ENCODE measurements at regions not wholly inside any gene's neighbourhood (a gene's known extent, or its start where the extent isn't known, plus 50 kb on each side); places are given as distances from the start of the nearest gene placed in this dataset.
"Not testable (repeated sequence)": the region's sequence is repeated elsewhere in the genome, so short reads cannot be mapped to it uniquely, and the experiment has no call there.

DNA sequence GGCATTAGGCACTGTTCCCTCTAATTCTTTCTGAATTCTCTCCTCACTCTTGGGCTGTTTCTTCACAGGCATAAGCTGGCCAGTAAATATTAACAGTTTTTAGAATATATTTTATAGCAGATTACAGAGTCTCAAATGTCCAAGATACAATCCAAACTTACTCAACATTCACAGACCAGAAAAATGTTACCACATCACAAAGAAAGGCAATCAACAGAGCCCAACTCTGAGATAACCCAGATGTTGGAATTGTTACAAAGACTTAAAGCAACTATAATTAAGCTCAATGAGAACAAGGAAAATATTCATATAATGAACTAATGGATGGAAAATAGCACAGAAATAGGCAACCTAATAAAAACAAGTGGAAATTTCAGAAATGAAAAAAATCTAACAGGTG is 401.1 kb upstream of the RGMB start:
- no peak overlapping the region for H3K27ac ChIP-seq
- H3K4me1 ChIP-seq: no peaks in the 10 kb centered on the region
- no peaks in the 10 kb centered on the region for H3K36me3 ChIP-seq
- H3K9me3 ChIP-seq: no peaks in the 10 kb centered on the region
- H3K27me3 ChIP-seq: no peaks in the 10 kb centered on the region
- no peak for TF ChIP-seq CTCF (IDR thresholded peaks at IDR 0.05)
- no peak for TF ChIP-seq POLR2A (IDR thresholded peaks at IDR 0.05)
- no peak for TF ChIP-seq POLR2AphosphoS5 (IDR thresholded peaks at IDR 0.05)
- no peak overlapping the region for H3K4me3 ChIP-seq
- DNase-seq (ENCODE audit: low spot score in 2 of 2): no peak
- intact Hi-C loops (cut with DNase I; ENCODE audit: low total_unique reads): no loop called here

GRCh38 chr5:98391921-98392625 is 381.4 kb upstream of the RGMB start:
- Histone ChIP-seq H3K36me3 (no peaks in the 10 kb centered on the region), H3K9me3 (peaks cover 0 to 1% of the 10 kb centered on the region in 2 donors), H3K27me3 (no peaks in the 10 kb centered on the region), H3K27ac (no peak overlapping the region), H3K4me1 (no peaks in the 10 kb centered on the region), H3K4me3 (no peak overlapping the region)
- DNase-seq (ENCODE audit: low spot score in 2 of 2): no peak
- TF ChIP-seq POLR2A (IDR thresholded peaks at IDR 0.05) (no peak), CTCF (IDR thresholded peaks at IDR 0.05) (no peak), POLR2AphosphoS5 (IDR thresholded peaks at IDR 0.05) (no peak)
- intact Hi-C loops (cut with DNase I; ENCODE audit: low total_unique reads): no loop called here

DNA sequence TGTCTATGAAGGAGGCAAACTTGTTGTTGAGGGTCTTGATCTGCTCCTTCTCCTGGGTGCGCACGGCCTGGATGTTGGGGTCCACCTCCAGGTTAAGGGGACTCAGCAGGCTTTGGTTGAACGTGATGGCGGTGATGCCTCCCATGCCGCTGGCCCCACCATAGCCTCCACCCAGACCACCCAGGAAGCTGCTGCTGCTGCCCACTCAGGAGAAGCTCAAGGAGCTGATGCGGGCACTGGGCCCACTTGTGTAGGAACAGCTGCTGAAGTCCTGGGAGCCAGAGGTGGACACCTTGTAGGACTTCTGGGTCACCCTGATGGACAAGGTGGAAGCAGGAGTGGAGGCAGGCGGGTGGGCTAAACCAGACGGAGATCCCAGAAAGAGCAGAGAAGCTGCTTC is 380.3 kb upstream of the RGMB start:
- H3K4me1 ChIP-seq; H3K27ac ChIP-seq; H3K27me3 ChIP-seq; H3K36me3 ChIP-seq; intact Hi-C loops (cut with DNase I; ENCODE audit: low total_unique reads); DNase-seq (ENCODE audit: low spot score in 2 of 2); H3K4me3 ChIP-seq; H3K9me3 ChIP-seq: not testable (repeated sequence)

- no peak for DNase-seq (ENCODE audit: low spot score in 2 of 2)
- intact Hi-C loops (cut with DNase I; ENCODE audit: low total_unique reads): no loop called here
- no peaks in the 10 kb centered on the region for H3K9me3 ChIP-seq
- H3K27me3 ChIP-seq: no peaks in the 10 kb centered on the region
- no peak overlapping the region for H3K27ac ChIP-seq
- H3K4me3 ChIP-seq: no peak overlapping the region
- no peaks in the 10 kb centered on the region for H3K4me1 ChIP-seq
- TF ChIP-seq POLR2A (IDR thresholded peaks at IDR 0.05) (no peak), POLR2AphosphoS5 (IDR thresholded peaks at IDR 0.05) (no peak), CTCF (IDR thresholded peaks at IDR 0.05) (no peak)
- no peaks in the 10 kb centered on the region for H3K36me3 ChIP-seq
Measured at GRCh38 chr5:98397081-98397480, 376.4 kb upstream of the RGMB start.

- intact Hi-C loops (cut with DNase I; ENCODE audit: low total_unique reads): no loop called here
Measured at GRCh38 chr5:98398465-98398864, 375.0 kb upstream of the RGMB start.

More at GRCh38 chr5:98398465-98398864, 375.0 kb upstream of the RGMB start:
- Histone ChIP-seq H3K36me3 (no peaks in the 10 kb centered on the region), H3K4me1 (no peaks in the 10 kb centered on the region), H3K27ac (no peak overlapping the region), H3K4me3 (no peak overlapping the region), H3K27me3 (no peaks in the 10 kb centered on the region), H3K9me3 (no peaks in the 10 kb centered on the region)
- TF ChIP-seq CTCF (IDR thresholded peaks at IDR 0.05) (no peak), POLR2AphosphoS5 (IDR thresholded peaks at IDR 0.05) (no peak), POLR2A (IDR thresholded peaks at IDR 0.05) (no peak)
- no peak for DNase-seq (ENCODE audit: low spot score in 2 of 2)
